Raji (cell line): ENCODE measurements at regions not wholly inside any gene's neighbourhood (a gene's known extent, or its start where the extent isn't known, plus 50 kb on each side); places are given as distances from the start of the nearest gene placed in this dataset.

Source experiments
- POLR2A ChIP-seq: IDR thresholded peaks from 2 replicates; pipeline ENCODE4 v1.6.1; 2011; ENCODE audit warnings: low read depth, low read length, control low read depth; ENCODE audit not compliant: insufficient read depth

GRCh38 chr17:77379832-77380231 is 239.1 kb downstream of the SEC14L1 start:
- TF ChIP-seq POLR2A, result no peak

GRCh38 chr17:77380395-77381184 is 239.8 kb downstream of the SEC14L1 start:
- TF ChIP-seq POLR2A, result no peak

- TF ChIP-seq POLR2A, result no peak
Measured at GRCh38 chr17:77381185-77381700, 240.5 kb downstream of the SEC14L1 start.

GRCh38 chr17:77381731-77382130 is 241.0 kb downstream of the SEC14L1 start:
- TF ChIP-seq POLR2A, result no peak

- no peak for TF ChIP-seq POLR2A
Measured at GRCh38 chr17:77382356-77382911, 241.7 kb downstream of the SEC14L1 start.

- TF ChIP-seq POLR2A, result no peak
Measured at GRCh38 chr17:77382966-77383612, 242.3 kb downstream of the SEC14L1 start.

- no peak for TF ChIP-seq POLR2A
Measured at GRCh38 chr17:77383613-77384608, 243.1 kb downstream of the SEC14L1 start.

GRCh38 chr17:77385750-77386501 is 245.2 kb downstream of the SEC14L1 start:
- no peak for TF ChIP-seq POLR2A

- no peak for TF ChIP-seq POLR2A
Measured at GRCh38 chr17:77386502-77387192, 245.9 kb downstream of the SEC14L1 start.

- TF ChIP-seq POLR2A, result no peak
Measured at GRCh38 chr17:77387891-77388290, 247.1 kb downstream of the SEC14L1 start.

GRCh38 chr17:77388384-77389306 is 247.9 kb downstream of the SEC14L1 start:
- TF ChIP-seq POLR2A, result no peak

GRCh38 chr17:77390870-77391269 is 250.1 kb downstream of the SEC14L1 start:
- TF ChIP-seq POLR2A, result no peak
